ENCODE measurements at regions not wholly inside any gene's neighbourhood (a gene's known extent, or its start where the extent isn't known, plus 50 kb on each side); places are given as distances from the start of the nearest gene placed in this dataset.

- TF ChIP-seq MAX (IDR thresholded peaks at IDR 0.05) = no peak
- TF ChIP-seq CEBPB (IDR thresholded peaks at IDR 0.05) = no peak
- TF ChIP-seq EGR1 (IDR thresholded peaks at IDR 0.05) = no peak
- no peak for TF ChIP-seq RAD21 (IDR thresholded peaks at IDR 0.05; ENCODE audit: low read depth)
- no peak for TF ChIP-seq REST (IDR thresholded peaks at IDR 0.05; ENCODE audit: low read depth)
- no peak for TF ChIP-seq EP300 (IDR thresholded peaks at IDR 0.05; ENCODE audit: borderline replicate concordance)
- no peak for TF ChIP-seq FOXM1 (IDR thresholded peaks at IDR 0.05; ENCODE audit: borderline replicate concordance, low read depth)
- TF ChIP-seq YY1 (IDR thresholded peaks at IDR 0.05; ENCODE audit: low read depth) = no peak
- TF ChIP-seq CREB1 (IDR thresholded peaks at IDR 0.05; ENCODE audit: low read depth) = no peak
Observed at GRCh38 chr2:105621038-105621437, 123.7 kb upstream of the NCK2 start.
